Activated CD4-positive, alpha-beta T cell treated with anti-CD3 and anti-CD28 coated beads, Interleukin-2, amount 50 U/mL, for 48 hours (primary cell): ENCODE measurements at regions not wholly inside any gene's neighbourhood (a gene's known extent, or its start where the extent isn't known, plus 50 kb on each side); places are given as distances from the start of the nearest gene placed in this dataset.
"Not testable (repeated sequence)": the region's sequence is repeated elsewhere in the genome, so short reads cannot be mapped to it uniquely, and the experiment has no call there.

ENCODE experiments used
- DNase-seq, 2 experiments: peaks; one replicate each; pipeline ENCODE4 v3.0.0-alpha.2; 2020

- not testable (repeated sequence) for DNase-seq
Observed at GRCh38 chr7:65631236-65631635, 241.6 kb upstream of the VKORC1L1 start.

DNA sequence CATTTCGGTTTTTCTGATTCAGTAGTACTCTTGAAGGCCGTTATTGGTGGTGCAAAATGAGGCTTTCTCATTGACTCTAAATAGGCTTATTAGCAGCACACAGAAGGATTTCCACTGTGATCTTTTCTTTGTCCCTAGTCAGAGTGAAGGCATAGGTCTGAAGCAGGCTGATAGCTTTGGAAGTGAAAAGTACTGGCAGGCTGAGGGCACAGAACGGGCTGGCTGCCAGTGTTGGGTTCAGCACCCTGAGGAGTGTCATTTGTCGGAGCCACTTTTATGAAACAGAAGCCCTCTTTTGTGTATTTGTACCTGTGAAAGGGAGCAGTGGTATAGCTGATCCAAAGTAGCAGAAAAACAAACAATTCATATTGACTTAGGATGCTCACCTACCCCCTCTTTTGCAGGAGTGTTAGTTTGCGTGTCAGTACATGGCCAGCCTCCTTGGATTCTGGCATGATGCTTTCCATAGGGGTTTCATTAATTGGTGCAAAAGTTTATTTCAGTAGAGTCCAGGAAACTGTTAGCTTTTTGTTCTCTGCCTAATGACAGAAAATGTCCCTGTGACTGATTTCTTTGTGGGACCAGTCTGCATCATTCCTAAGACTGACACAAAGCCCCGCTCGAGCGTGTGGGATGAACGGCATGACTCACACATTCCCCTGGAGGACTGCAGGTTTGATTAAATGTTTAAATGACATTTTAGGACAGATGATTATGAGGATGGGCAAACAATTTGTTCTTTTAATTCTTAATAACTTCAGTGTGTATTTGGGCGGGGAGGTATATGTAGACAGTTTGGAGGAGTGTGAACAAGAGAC is 239.1 kb upstream of the VKORC1L1 start:
- not testable (repeated sequence) for DNase-seq

DNA sequence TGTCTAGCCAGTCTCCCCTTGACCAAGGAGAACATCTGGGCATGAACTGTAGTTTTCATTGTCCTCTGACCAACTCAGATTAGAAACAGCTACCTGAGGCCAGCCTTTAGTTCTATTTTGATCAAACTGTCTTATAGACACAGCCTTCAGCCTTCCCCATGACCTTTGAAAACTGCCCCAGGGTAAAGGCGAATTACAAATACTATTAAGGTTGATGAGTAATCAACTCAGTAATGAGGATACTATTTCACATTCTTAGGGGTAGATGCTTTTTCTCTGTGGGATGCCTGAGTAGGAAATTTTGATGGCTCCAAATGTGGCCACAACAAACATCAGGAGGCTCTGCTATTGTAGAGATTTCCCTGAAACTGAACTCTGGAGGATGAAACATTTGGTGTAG is 234.0 kb upstream of the VKORC1L1 start:
- not testable (repeated sequence) for DNase-seq

- DNase-seq = not testable (repeated sequence)
Observed at GRCh38 chr7:65639717-65640116, 233.2 kb upstream of the VKORC1L1 start.

- DNase-seq = not testable (repeated sequence)
Observed at GRCh38 chr7:65643498-65643897, 229.4 kb upstream of the VKORC1L1 start.

DNA sequence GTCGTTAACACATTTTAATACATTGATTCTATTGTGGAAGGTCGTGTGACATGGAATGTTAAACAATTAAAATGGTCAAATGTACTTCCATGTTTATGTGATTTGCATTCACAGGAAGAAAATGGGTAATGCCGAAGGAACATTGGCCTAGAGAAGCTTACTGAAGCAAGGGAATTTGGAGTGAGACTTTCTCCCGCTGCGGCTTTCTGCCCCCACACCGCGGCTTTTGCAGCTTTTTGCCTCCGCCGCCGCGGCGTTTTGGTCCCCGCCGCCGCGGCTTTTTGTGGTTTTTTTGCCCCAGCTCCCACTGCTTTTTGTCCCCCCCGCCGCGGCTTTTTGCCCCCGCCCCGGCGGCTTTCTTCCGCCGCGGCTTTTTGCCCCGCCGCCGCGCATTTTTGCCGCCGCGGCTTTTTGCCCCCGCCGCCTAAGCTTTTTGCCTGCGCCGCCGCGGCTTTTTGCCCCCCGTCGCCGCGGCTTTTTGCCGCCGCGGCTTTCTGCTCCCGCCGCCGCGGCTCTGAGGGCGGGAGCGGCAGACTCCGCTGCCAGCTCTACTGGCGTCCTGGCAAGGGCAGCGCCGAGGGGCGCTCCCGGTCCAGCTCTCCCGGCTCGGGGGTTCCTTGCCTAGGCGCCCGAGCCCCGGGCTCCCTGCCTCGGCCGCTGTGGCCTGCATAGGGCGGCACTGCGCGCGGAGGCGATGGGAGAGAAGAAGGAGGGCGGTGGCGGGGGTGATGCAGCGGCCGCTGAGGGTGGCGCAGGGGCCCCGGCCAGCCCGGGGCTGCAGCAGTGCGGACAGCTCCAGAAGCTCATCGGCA is 225.5 kb upstream of the VKORC1L1 start:
- DNase-seq = not testable (repeated sequence)

DNA sequence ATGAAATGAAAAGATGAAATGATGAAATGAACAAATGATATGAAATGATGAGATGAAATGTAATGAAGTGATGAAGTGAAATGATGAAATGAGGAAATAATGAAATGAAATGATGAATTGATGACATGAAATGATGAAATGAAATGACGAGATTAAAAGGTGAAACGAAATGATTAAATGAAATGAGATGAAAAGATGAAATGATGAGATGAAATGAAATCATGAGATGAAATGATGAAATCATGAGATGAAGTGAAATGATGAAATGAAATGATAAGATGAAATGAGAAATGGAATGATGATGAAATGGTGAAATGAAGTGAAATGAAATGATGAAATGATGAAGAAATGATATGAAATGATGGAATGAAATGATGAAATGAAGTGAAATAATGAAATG is 221.7 kb upstream of the VKORC1L1 start:
- not testable (repeated sequence) for DNase-seq

DNA sequence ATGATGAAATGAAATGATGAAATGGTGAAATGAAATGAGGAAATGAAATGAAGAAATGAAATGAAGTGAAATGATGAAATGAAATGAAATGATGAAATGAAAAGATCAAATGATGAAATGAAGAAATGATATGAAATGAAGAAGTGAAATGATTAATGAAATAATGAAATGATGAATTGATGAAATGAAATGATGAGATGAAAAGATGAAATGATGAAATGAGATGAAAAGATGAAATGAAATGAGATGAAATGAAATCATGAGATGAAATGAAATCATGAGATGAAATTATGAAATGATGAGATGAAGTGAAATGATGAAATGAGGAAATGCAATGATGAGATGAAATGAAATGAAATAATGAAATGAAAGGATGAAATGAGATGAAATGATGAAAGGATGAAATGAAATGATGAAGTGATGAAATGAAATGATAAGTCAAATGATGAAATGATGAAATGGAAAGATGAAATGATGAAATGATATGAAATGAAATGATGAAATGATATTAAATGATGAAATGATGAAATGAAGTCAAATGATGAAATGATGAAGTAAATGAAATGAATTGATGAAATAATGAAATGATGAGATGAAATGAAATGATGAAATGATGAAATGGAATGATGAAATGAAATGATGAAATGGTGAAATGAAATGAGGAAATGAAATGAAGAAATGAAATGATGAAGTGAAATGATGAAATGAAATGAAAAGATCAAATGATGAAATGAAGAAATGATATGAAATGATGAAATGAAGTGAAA is 220.9 kb upstream of the VKORC1L1 start:
- not testable (repeated sequence) for DNase-seq

- DNase-seq = not testable (repeated sequence)
Observed at GRCh38 chr7:65652669-65653068, 220.2 kb upstream of the VKORC1L1 start.

GRCh38 chr7:65656494-65657188 is 216.2 kb upstream of the VKORC1L1 start:
- not testable (repeated sequence) for DNase-seq

GRCh38 chr7:65683362-65683761 is 189.5 kb upstream of the VKORC1L1 start:
- not testable (repeated sequence) for DNase-seq

- not testable (repeated sequence) for DNase-seq
Observed at GRCh38 chr7:65699026-65699714, 173.7 kb upstream of the VKORC1L1 start.

GRCh38 chr7:65699715-65700356 is 173.0 kb upstream of the VKORC1L1 start:
- DNase-seq = not testable (repeated sequence)

DNA sequence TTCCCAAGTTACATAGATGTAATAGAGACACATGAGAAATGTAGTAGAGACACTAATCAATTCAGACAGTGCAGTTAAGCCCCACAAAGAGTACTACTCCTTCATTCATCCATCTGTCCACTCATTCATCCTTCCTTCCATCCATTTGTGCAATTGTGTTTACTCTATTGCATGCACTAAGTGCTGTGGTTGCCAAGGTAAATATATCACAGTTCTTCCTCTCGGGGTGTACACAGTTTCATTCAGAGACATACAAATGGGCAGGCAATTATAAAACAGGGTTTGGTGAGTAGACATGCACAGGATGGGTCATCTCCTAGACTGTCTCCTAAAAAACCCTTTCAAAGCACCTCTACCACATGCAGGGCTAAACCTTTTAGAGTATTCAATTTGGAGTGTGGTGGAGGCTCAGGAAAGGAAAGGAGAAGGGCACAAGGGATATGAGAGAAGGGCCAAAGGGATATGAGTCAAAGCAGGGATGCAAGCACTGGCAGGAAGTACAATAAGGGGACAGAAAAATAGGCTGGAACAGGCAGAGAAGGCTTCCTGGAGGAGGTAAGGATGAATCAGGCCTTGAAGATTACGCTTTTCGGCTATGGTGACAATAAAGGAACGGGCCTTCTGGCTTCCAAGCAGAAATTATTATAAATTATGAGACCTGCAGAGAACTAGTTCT is 153.6 kb upstream of the VKORC1L1 start:
- DNase-seq = not testable (repeated sequence)

GRCh38 chr7:65722361-65722792 is 150.5 kb upstream of the VKORC1L1 start:
- peak; percentile 60 to 70 for DNase-seq

GRCh38 chr7:65727182-65727581 is 145.7 kb upstream of the VKORC1L1 start:
- not testable (repeated sequence) for DNase-seq

DNA sequence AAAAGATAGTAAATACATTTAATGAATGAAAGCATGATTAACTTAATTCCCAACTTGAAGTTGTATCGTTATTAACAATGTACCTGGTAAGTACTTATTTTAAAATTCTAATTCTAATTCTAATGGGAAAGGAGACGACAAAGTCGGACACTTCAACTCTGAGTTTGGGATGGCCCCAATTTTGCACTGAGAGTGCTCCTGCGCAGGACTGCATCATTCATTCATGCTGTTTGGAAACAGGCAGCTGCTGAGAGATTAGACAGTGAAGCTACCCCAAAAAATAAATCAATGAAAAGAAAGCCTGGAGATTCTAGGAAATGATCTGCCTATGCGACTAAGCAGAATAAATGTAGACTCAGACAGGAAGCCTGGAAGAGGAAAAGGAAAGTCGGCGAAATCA is 141.7 kb upstream of the VKORC1L1 start:
- no peak for DNase-seq

GRCh38 chr7:65731562-65732035 is 141.3 kb upstream of the VKORC1L1 start:
- peak in 1 of 2 experiments; percentile 20 for DNase-seq

GRCh38 chr7:65744406-65744805 is 128.5 kb upstream of the VKORC1L1 start:
- no peak for DNase-seq

GRCh38 chr7:65746398-65746669 is 126.5 kb upstream of the VKORC1L1 start:
- DNase-seq = no peak

GRCh38 chr7:65749039-65749438 is 123.8 kb upstream of the VKORC1L1 start:
- no peak for DNase-seq
